H1 (cell line): ENCODE measurements at regions not wholly inside any gene's neighbourhood (a gene's known extent, or its start where the extent isn't known, plus 50 kb on each side); places are given as distances from the start of the nearest gene placed in this dataset.

ENCODE experiments used
- BRCA1 ChIP-seq: IDR thresholded peaks from 2 replicates; pipeline ENCODE4 v1.6.1; 2012; ENCODE audit warnings: low read depth, low read length, improper control_type of control experiment
- CEBPB ChIP-seq: IDR thresholded peaks from 2 replicates; pipeline ENCODE4 v1.6.1; 2012; ENCODE audit warnings: low read depth, low read length
- CHD2 ChIP-seq: IDR thresholded peaks from 2 replicates; pipeline ENCODE4 v1.6.1; 2012; ENCODE audit warnings: low read length, improper control_type of control experiment
- E2F6 ChIP-seq: IDR thresholded peaks from 2 replicates; pipeline ENCODE4 v1.6.1; 2012; ENCODE audit warnings: inconsistent platforms
- JUN ChIP-seq: IDR thresholded peaks from 2 replicates; pipeline ENCODE4 v1.6.1; 2011; ENCODE audit warnings: low read depth, mild to moderate bottlenecking, improper control_type of control experiment, low read length
- KDM1A ChIP-seq: fragments of 200-600, 300-600 bp; sonication (generic); IDR thresholded peaks from 2 replicates; pipeline ENCODE4 v1.7.1; 2016; ENCODE audit warnings: mild to moderate bottlenecking, low read length, borderline replicate concordance
- PHF8 ChIP-seq: fragments of 200-600 bp; sonication (generic); conservative IDR thresholded peaks from 2 replicates; pipeline ENCODE4 v1.7.1; 2012; ENCODE audit warnings: low read depth, mild to moderate bottlenecking, inconsistent platforms, low read length, moderate library complexity
- POU5F1 ChIP-seq: IDR thresholded peaks from 2 replicates; pipeline ENCODE4 v1.6.1; 2011; ENCODE audit warnings: low read depth, mild to moderate bottlenecking, low read length, moderate library complexity
- SP1 ChIP-seq: IDR thresholded peaks from 2 replicates; pipeline ENCODE4 v1.6.1; 2011; ENCODE audit warnings: low read depth, low read length
- SP4 ChIP-seq: IDR thresholded peaks from 2 replicates; pipeline ENCODE4 v1.6.1; 2012; ENCODE audit warnings: low read length, inconsistent platforms
- SUZ12 ChIP-seq: fragments of 200-600 bp; sonication (generic); IDR thresholded peaks from 2 replicates; pipeline ENCODE4 v1.6.1; 2012; ENCODE audit warnings: mild to moderate bottlenecking, inconsistent platforms, low read length, moderate library complexity, mixed read lengths
- TCF12 ChIP-seq: IDR thresholded peaks from 2 replicates; pipeline ENCODE4 v1.6.1; 2011; ENCODE audit warnings: low read depth, mild to moderate bottlenecking, low read length
- TF ChIP-seq, protein P1 (sequence below): IDR thresholded peaks from 2 replicates; pipeline ENCODE4 v1.6.1; 2011; ENCODE audit warnings: low read depth, mild to moderate bottlenecking, low read length; ENCODE audit not compliant: insufficient read depth

GRCh38 chr10:64345856-64346255 lies 824.7 kb downstream of the REEP3 start (continued):
- TF ChIP-seq CEBPB (no peak), JUN (no peak), SP4 (no peak), SUZ12 (no peak), CHD2 (no peak), KDM1A (no peak), PHF8 (no peak), BRCA1 (no peak), SP1 (no peak), POU5F1 (no peak), TCF12 (no peak), E2F6 (no peak)
- TF ChIP-seq, protein P1, sequence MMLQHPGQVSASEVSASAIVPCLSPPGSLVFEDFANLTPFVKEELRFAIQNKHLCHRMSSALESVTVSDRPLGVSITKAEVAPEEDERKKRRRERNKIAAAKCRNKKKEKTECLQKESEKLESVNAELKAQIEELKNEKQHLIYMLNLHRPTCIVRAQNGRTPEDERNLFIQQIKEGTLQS: no peak
